ENCODE measurements at regions not wholly inside any gene's neighbourhood (a gene's known extent, or its start where the extent isn't known, plus 50 kb on each side); places are given as distances from the start of the nearest gene placed in this dataset.

GRCh38 chr11:44456544-44457300 is 108.7 kb upstream of the CD82 start:
- TF ChIP-seq CTCF (IDR thresholded peaks at IDR 0.05; ENCODE audit: unreplicated experiment in 3 of 3): no peak
- Mint-ChIP-seq H3K36me3 (ENCODE audit: low read depth) (no peaks in the 10 kb centered on the region), H3K4me3 (no peak overlapping the region), H3K27ac (no peak overlapping the region), H3K27me3 (ENCODE audit: low read depth) (peaks cover 20% of the 10 kb centered on the region), H3K4me1 (no peaks in the 10 kb centered on the region), H3K9me3 (peaks cover 14% of the 10 kb centered on the region)

- TF ChIP-seq CTCF (IDR thresholded peaks at IDR 0.05; ENCODE audit: unreplicated experiment in 3 of 3): no peak
- Mint-ChIP-seq H3K27me3 (ENCODE audit: low read depth) (peaks cover 14% of the 10 kb centered on the region), H3K27ac (no peak overlapping the region), H3K4me3 (no peak overlapping the region), H3K9me3 (peaks cover 20% of the 10 kb centered on the region), H3K4me1 (no peaks in the 10 kb centered on the region), H3K36me3 (ENCODE audit: low read depth) (no peaks in the 10 kb centered on the region)
Measured at GRCh38 chr11:44457862-44458261, 107.6 kb upstream of the CD82 start.

GRCh38 chr11:44463751-44464150 is 101.7 kb upstream of the CD82 start:
- TF ChIP-seq CTCF (IDR thresholded peaks at IDR 0.05; ENCODE audit: unreplicated experiment in 3 of 3): no peak
- peaks cover 26% of the 10 kb centered on the region for H3K27me3 Mint-ChIP-seq (ENCODE audit: low read depth)
- peaks cover 4% of the 10 kb centered on the region for H3K36me3 Mint-ChIP-seq (ENCODE audit: low read depth)
- no peak overlapping the region for H3K27ac Mint-ChIP-seq
- H3K4me1 Mint-ChIP-seq: no peaks in the 10 kb centered on the region
- no peak overlapping the region for H3K4me3 Mint-ChIP-seq
- H3K9me3 Mint-ChIP-seq: peaks cover 43% of the 10 kb centered on the region

GRCh38 chr11:44464741-44465140 is 100.7 kb upstream of the CD82 start:
- Mint-ChIP-seq H3K36me3 (ENCODE audit: low read depth) (peaks cover 4% of the 10 kb centered on the region), H3K27ac (no peak overlapping the region), H3K4me1 (peaks cover 1% of the 10 kb centered on the region), H3K9me3 (peaks cover 37% of the 10 kb centered on the region), H3K27me3 (ENCODE audit: low read depth) (peaks cover 29% of the 10 kb centered on the region), H3K4me3 (no peak overlapping the region)
- TF ChIP-seq CTCF (IDR thresholded peaks at IDR 0.05; ENCODE audit: unreplicated experiment in 3 of 3): no peak

GRCh38 chr11:44466531-44467205 is 98.8 kb upstream of the CD82 start:
- peaks cover 10% of the 10 kb centered on the region for H3K4me1 Mint-ChIP-seq

More at GRCh38 chr11:44466531-44467205, 98.8 kb upstream of the CD82 start:
- Mint-ChIP-seq H3K9me3 (peaks cover 29% of the 10 kb centered on the region), H3K4me3 (no peak overlapping the region), H3K27ac (no peak overlapping the region), H3K36me3 (ENCODE audit: low read depth) (peaks cover 4% of the 10 kb centered on the region), H3K27me3 (ENCODE audit: low read depth) (peaks cover 40% of the 10 kb centered on the region)
- TF ChIP-seq CTCF (IDR thresholded peaks at IDR 0.05; ENCODE audit: unreplicated experiment in 3 of 3): no peak

Data from nephron (organoid).